B cell (primary cell): ENCODE measurements at regions not wholly inside any gene's neighbourhood (a gene's known extent, or its start where the extent isn't known, plus 50 kb on each side); places are given as distances from the start of the nearest gene placed in this dataset.

Experiments used
- EZH2 ChIP-seq: IDR thresholded peaks from 2 replicates; pipeline ENCODE4 v1.6.1; 2012; ENCODE audit warnings: borderline replicate concordance, low read depth, mild to moderate bottlenecking, moderate library complexity, low read length; ENCODE audit not compliant: insufficient read depth, poor library complexity, severe bottlenecking
- TF ChIP-seq, protein P1 (sequence below): fragments of 200-600 bp; IDR thresholded peaks from one replicate; pipeline ENCODE4 v1.8.0; 2022; ENCODE audit warnings: antibody characterized with exemption, mild to moderate bottlenecking

DNA sequence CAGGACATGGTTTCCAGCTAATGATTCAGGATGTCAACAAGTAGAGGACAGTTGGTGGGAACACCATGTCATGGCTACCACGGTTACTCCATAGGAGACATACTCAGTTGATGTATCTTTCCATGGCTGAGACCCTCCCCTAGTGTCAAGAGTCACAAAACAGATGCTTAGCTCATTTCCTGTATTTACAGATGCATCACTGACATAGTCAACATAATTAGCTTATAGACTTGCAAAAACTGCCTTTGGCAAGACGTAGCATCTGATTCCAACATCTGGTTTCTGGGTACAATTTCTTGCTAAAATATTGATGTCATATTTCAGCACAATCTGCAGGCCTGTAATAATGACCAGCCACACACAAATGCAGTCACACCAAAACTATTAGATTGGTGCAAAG lies 550.3 kb downstream of the FAM181B start:
- TF ChIP-seq, protein P1, sequence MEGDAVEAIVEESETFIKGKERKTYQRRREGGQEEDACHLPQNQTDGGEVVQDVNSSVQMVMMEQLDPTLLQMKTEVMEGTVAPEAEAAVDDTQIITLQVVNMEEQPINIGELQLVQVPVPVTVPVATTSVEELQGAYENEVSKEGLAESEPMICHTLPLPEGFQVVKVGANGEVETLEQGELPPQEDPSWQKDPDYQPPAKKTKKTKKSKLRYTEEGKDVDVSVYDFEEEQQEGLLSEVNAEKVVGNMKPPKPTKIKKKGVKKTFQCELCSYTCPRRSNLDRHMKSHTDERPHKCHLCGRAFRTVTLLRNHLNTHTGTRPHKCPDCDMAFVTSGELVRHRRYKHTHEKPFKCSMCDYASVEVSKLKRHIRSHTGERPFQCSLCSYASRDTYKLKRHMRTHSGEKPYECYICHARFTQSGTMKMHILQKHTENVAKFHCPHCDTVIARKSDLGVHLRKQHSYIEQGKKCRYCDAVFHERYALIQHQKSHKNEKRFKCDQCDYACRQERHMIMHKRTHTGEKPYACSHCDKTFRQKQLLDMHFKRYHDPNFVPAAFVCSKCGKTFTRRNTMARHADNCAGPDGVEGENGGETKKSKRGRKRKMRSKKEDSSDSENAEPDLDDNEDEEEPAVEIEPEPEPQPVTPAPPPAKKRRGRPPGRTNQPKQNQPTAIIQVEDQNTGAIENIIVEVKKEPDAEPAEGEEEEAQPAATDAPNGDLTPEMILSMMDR = no peak
- no peak for TF ChIP-seq EZH2
